22Rv1 (cell line): ENCODE measurements at regions not wholly inside any gene's neighbourhood (a gene's known extent, or its start where the extent isn't known, plus 50 kb on each side); places are given as distances from the start of the nearest gene placed in this dataset.
"Not testable (repeated sequence)": the region's sequence is repeated elsewhere in the genome, so short reads cannot be mapped to it uniquely, and the experiment has no call there.

ENCODE experiments used
- H3K27ac ChIP-seq: fragments of 450-650 bp; 2 replicates; pipeline ENCODE4 v1.5.1; 2017
- CTCF ChIP-seq: fragments of 450-650 bp; IDR thresholded peaks from 2 replicates; pipeline ENCODE4 v1.5.1; 2017; ENCODE audit warnings: mild to moderate bottlenecking
- ZFX ChIP-seq: fragments of 450-650 bp; IDR thresholded peaks from 2 replicates; pipeline ENCODE4 v1.6.1; 2017; ENCODE audit warnings: antibody characterized with exemption, borderline replicate concordance

GRCh38 chr11:19420868-19421533, 180.3 kb upstream of the E2F8 start:
- TF ChIP-seq CTCF (no peak), ZFX (no peak)
- no peak overlapping the region for H3K27ac ChIP-seq

- TF ChIP-seq ZFX (no peak), CTCF (no peak)
- H3K27ac ChIP-seq = no peak overlapping the region
Observed at GRCh38 chr11:19419808-19420207, 179.1 kb upstream of the E2F8 start.

- TF ChIP-seq CTCF (no peak), ZFX (no peak)
- H3K27ac ChIP-seq = no peak overlapping the region
Observed at GRCh38 chr11:19419021-19419750, 178.4 kb upstream of the E2F8 start.

- no peak overlapping the region for H3K27ac ChIP-seq
- no peak for TF ChIP-seq ZFX
- TF ChIP-seq CTCF = no peak
Observed at GRCh38 chr11:19418221-19418620, 177.5 kb upstream of the E2F8 start.

- H3K27ac ChIP-seq = not testable (repeated sequence)
Observed at GRCh38 chr11:19412070-19412469, 171.3 kb upstream of the E2F8 start.

- no peak for TF ChIP-seq ZFX
- no peak for TF ChIP-seq CTCF
- no peak overlapping the region for H3K27ac ChIP-seq
Observed at GRCh38 chr11:19410032-19410431, 169.3 kb upstream of the E2F8 start.

GRCh38 chr11:19409307-19409706, 168.6 kb upstream of the E2F8 start:
- TF ChIP-seq CTCF (no peak), ZFX (no peak)
- H3K27ac ChIP-seq = no peak overlapping the region
